H7 (cell line): ENCODE measurements at regions not wholly inside any gene's neighbourhood (a gene's known extent, or its start where the extent isn't known, plus 50 kb on each side); places are given as distances from the start of the nearest gene placed in this dataset.

Source experiments
- DNase-seq: peaks from one replicate; pipeline ENCODE4 v3.0.0; 2012
- H3K27me3 ChIP-seq: 2 replicates; pipeline ENCODE4 v1.6.0; 2011; ENCODE audit warnings: mild to moderate bottlenecking, low read length; ENCODE audit not compliant: control insufficient read depth, insufficient read depth
- H3K36me3 ChIP-seq: replicated peaks from 2 replicates; pipeline ENCODE4 v1.5.1; 2011; ENCODE audit warnings: low read length; ENCODE audit not compliant: control insufficient read depth, insufficient read depth
- H3K4me3 ChIP-seq: 2 replicates; pipeline ENCODE4 v1.5.1; 2011; ENCODE audit warnings: low read depth, mild to moderate bottlenecking, control low read depth, low read length, moderate library complexity; ENCODE audit not compliant: insufficient read depth

DNA sequence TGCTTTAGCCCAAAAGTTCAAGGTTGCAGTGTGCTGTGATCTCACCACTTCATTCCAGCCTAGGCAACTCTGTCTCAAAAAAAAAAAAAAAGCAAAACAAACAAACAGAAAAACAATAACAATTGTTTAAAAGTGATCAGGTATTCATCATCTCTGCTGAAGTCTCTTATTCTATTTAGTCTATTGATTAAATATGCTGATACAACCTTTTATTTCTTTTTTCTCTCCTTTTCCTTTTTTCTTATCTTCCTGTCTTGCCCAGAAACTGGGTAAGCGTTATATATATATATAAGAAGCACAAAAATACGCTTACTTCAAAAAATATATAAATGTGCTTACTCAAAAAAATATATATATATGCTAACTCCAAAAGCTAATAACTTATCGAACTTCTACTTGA, 213.8 kb upstream of the EEA1 start:
- Histone ChIP-seq H3K27me3 (no peaks in the 10 kb centered on the region), H3K36me3 (no peaks in the 10 kb centered on the region), H3K4me3 (no peak overlapping the region)
- DNase-seq: no peak

DNA sequence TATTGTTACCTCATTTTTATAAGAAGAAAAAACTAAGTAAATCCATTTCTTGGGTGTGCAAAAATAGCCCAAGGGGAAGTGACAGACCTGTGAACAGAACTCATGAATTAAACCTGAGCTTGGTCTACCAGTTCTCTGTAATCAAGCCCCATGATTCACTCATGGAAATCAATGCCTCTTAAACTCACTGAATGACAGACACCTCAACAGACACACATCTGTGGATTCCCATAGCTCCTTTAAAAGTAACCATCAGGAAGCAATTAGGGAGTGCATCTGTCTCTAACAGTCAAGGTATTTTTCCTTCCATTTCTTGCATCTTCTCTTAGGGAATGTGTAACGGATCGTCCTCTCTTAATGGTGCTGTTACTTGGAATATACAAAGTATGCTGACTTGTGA, 215.0 kb upstream of the EEA1 start:
- no peak for DNase-seq
- Histone ChIP-seq H3K4me3 (no peak overlapping the region), H3K36me3 (no peaks in the 10 kb centered on the region), H3K27me3 (no peaks in the 10 kb centered on the region)

DNA sequence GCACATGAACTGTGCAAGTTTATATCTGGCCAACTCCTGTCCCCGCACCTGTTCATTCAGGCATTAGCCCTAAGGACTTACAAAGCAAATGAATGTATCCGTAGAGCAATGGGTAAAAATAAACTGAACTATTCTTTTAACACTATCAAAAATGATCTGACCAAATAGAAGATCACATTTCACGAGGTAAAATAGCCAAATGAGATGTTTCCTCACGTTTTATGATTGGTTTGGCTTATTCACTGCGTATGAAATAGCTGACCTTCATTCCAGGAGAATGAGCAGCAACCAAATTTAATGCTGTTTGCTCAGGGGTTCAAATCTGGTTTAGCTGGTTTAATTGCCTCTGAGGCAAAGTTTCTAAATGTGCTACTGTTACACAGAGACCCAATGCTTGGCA, 216.0 kb upstream of the EEA1 start:
- H3K4me3 ChIP-seq: no peak overlapping the region
- H3K36me3 ChIP-seq: no peaks in the 10 kb centered on the region
- DNase-seq: no peak
- H3K27me3 ChIP-seq: no peaks in the 10 kb centered on the region

- no peak for DNase-seq
- no peaks in the 10 kb centered on the region for H3K36me3 ChIP-seq
- H3K4me3 ChIP-seq: no peak overlapping the region
- H3K27me3 ChIP-seq: no peaks in the 10 kb centered on the region
Measured at GRCh38 chr12:93146263-93146939, 217.3 kb upstream of the EEA1 start.

DNA sequence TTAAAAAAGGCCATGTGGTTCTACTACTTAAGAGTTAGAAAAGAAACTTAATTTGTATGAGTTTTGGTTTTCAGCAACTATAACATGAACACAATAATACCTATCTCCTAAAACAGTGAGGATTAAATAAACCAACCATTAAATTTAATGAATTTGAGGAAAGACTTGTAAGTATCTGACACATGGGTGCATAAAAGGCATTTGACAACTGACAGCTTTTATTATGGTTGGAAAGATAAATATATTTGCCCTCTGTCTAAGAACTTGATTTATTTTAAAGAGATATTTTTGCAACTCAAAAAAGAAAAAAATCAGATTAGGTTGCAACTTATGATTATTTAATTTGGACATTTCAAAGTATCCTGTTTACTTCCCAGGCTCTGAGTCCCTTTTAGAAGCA, 217.9 kb upstream of the EEA1 start:
- no peak for DNase-seq
- Histone ChIP-seq H3K27me3 (no peaks in the 10 kb centered on the region), H3K4me3 (no peak overlapping the region), H3K36me3 (no peaks in the 10 kb centered on the region)

DNA sequence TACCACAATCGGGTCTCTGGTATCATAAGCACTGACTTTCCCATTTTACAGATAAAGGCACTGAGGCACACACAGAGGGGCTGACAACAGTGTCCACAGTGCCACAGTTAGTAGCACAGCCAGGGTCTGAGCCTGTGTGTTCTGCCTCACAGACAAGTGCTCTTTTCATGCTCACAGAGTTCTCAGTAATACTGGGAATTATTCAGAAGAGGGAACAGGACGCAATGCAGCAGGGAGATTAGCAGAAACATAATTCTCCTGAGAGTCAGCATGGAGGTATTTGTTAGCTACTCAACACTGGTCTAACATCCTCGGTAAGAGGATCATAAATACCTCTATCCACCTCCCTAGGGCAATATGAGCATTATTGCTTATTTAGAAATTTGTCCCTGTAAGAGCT, 219.3 kb upstream of the EEA1 start:
- H3K4me3 ChIP-seq: no peak overlapping the region
- H3K27me3 ChIP-seq: no peaks in the 10 kb centered on the region
- no peak for DNase-seq

DNA sequence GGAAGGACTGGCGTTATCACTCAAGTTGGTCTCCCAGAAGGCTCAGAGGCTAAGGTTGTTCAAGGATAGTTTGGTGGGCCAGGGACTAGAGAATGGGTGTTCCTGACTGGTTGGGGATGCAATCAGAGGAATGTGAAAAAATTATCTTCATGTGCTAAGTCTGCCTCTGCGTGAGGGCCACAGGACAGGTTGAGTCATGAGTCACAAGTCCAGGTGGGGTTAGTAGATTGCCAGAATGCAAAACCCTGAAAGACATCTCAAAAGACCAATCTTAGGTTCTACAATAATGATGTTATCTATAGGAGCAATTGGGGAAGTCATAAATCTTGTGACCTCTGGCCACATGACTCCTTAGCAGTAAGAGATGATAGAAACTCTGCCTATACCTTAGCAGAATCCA, 220.1 kb upstream of the EEA1 start:
- Histone ChIP-seq H3K36me3 (no peaks in the 10 kb centered on the region), H3K4me3 (no peak overlapping the region), H3K27me3 (no peaks in the 10 kb centered on the region)
- DNase-seq: no peak

More for the DNA sequence above, 219.3 kb upstream of the EEA1 start:
- no peaks in the 10 kb centered on the region for H3K36me3 ChIP-seq

DNA sequence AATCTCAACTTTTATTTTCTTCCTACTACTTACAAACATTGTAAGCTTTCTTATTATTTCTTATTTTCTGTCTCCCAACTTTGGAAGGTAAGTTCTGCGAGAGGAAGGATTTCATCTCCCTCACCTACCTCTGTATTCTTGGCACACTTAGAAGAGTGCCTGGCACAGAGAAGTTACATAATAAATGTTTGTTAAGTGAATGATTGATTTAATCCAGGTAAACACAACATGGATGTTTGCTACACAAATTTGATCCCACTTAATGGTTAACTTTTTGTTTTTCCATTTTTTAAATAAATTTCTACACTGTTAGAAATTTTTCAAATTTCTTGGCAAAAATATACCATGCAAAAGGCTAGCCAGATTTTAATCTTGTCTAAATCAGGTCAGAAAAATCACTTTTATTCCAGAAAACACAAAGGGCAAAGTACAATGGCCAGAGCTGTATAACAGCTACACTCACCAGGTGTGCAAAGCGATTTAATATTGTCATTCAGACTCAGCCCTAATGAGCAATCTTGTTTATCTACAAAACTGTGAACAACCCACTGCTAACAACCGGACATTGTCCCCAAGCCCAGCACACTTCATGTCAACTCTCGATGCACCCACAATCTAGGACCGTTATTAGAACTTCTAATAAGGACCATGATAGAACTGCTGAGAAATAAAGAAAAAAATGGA, 222.1 kb upstream of the EEA1 start:
- Histone ChIP-seq H3K36me3 (no peaks in the 10 kb centered on the region), H3K27me3 (no peaks in the 10 kb centered on the region), H3K4me3 (no peak overlapping the region)
- no peak for DNase-seq

DNA sequence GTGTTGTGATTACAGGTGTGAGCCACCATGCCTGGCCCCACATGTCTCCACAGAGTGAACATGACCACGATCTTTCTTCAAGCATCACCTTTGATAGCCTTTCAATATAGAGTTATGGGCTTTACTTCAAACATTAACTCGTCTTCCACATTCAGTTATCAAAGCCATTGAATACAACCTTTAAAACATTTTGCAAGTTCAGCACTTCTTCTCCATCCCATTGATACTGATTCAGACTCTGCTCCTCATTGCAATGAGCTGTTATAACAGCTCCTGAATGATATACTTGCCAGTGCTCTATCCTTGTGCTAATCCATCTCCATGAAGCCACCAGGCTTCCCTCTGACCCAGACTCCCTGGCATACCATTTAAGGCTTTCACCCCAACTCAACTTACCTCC, 223.5 kb upstream of the EEA1 start:
- no peak for DNase-seq
- no peaks in the 10 kb centered on the region for H3K36me3 ChIP-seq
- no peaks in the 10 kb centered on the region for H3K27me3 ChIP-seq
- H3K4me3 ChIP-seq: no peak overlapping the region

GRCh38 chr12:93153321-93153720, 224.2 kb upstream of the EEA1 start:
- no peak for DNase-seq
- no peaks in the 10 kb centered on the region for H3K27me3 ChIP-seq

DNA sequence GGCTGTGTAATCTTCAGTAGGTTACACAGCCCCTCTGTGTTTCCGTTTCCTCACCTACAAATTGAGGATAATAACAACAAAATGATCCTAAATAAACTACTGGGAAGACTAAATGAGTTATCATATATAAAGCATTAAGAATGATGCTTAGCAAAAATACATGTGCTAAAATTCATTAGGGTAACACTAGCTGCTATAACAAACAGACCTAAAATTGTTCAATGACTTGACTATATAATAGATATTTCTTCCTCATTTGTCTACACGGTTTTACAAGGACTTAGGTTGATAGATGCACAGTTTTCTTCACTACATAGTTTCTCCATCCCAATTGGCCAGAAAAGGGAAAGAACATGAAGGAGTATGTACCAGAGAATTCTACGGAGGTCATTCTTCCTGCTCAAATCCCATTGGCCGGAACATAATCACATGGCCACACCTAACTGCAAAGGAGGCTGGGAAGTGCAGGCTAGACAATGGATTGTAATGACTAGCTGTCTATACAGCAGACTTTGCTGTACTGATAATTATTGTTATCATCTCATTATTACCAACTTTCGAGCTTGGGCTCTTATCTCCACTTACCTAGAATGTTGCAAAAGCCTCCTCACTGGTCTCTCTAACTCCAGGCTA, 223.5 kb upstream of the NUDT4 start:
- no peak for DNase-seq
- H3K27me3 ChIP-seq: no peaks in the 10 kb centered on the region
- no peaks in the 10 kb centered on the region for H3K36me3 ChIP-seq
- no peak overlapping the region for H3K4me3 ChIP-seq

More at GRCh38 chr12:93153321-93153720, 224.2 kb upstream of the EEA1 start:
- no peak overlapping the region for H3K4me3 ChIP-seq
- H3K36me3 ChIP-seq: no peaks in the 10 kb centered on the region

DNA sequence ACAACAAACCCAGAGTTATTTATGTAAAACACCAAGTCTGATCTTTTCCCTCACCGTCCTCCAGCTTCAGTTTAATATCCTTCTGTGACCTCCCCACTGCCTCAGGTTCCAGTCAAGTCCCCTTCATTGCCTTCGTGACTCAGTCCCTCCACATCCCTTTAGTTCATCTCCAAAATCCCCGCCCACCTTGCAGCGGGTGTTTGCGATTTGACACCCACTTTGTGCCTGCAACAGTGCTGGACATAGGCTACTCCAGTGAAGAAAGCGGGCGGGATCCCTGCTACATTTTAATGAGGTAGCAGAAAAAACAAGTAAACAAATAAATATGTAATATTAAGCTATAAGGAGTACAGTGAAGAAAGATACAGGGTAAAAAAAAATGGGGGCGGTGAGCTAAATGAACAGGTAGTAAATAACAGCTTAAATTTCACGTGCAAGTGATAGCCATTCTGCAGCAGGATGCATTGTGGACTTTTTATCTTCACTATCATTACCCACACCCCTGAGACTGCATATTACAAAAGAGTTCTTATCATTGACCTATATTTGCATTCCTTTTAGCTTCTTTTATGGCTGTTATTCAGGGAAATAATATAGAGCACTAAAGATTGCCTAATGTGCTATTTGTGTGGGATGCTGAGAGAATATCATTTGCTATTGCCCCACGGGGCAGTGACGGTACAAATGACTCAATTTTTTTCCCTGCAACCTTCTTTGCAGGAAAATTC, 222.8 kb upstream of the NUDT4 start:
- no peaks in the 10 kb centered on the region for H3K36me3 ChIP-seq
- no peak for DNase-seq
- no peak overlapping the region for H3K4me3 ChIP-seq
- no peaks in the 10 kb centered on the region for H3K27me3 ChIP-seq

DNA sequence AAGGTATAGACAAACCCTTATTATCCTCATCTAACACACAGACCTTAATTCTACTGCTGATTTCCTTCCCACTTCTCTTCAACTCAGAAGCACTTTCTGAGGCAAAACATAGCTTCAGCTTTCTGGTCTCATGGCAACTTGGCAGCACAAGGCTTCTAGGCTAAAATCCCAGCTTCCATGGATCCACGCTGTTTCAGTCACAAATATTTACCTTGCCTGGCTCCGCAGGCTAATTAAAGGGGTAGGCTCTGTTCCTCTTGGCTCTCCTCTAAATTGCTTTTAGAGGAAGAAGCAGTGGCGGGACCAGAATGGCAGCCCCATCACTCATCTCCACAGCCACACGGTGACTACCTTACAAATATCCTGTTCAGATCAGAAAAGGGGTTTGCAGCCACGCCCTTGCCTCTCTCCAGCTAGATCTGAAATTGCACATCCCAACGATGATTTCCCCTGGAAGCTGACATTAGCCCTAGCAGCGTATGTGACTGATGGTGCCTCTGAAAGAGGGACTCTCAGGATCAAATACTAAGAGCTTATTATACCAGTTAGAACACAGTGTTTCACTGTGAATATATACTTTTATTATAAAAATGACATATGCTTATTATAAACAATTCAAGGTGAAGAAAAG, 221.5 kb upstream of the NUDT4 start:
- Histone ChIP-seq H3K27me3 (no peaks in the 10 kb centered on the region), H3K4me3 (no peak overlapping the region), H3K36me3 (no peaks in the 10 kb centered on the region)
- no peak for DNase-seq

DNA sequence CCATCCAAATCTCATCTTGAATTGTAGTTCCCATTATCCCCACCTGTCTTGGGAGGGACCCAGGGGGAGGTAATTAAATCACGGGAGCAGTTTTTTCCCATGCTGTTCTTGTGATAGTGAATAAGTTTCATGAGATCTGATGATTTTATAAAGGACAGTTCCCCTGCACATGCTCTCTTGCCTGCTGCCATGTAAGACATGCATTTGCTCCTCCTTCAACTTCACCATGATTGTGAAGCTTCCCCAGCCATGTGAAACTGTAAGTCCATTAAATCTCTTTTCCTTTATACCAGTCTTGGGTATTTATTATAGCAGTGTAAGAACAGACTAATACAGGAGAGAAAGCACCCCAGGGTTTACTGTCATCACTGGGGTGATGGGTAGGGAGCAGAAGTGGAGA, 220.4 kb upstream of the NUDT4 start:
- DNase-seq: no peak
- no peaks in the 10 kb centered on the region for H3K27me3 ChIP-seq

More for the DNA sequence above, 220.4 kb upstream of the NUDT4 start:
- Histone ChIP-seq H3K36me3 (no peaks in the 10 kb centered on the region), H3K4me3 (no peak overlapping the region)
